ENCODE measurements at regions not wholly inside any gene's neighbourhood (a gene's known extent, or its start where the extent isn't known, plus 50 kb on each side); places are given as distances from the start of the nearest gene placed in this dataset.

DNA sequence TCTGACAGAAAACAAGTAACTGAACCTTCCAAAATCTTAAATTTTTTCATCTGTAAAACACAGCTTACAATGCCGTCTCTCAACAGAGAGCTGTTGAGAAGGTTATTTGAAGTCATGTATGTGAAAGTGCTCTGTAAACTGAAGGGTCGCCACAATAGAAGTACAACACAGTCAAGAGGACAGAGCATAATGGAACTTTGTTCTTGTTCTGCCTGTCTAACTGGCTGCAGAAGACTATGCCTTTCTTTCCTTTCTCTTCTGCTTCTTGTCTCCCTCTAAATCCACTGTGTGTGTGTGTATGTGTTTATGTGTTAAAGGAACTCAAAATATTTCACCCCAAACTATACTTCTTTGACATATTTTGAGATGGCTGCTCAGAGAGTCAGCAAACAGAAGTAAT is 365.8 kb upstream of the RND3 start:
- H3K4me3 ChIP-seq (replicated peaks; ENCODE audit: insufficient read depth, low read length): no peak overlapping the region
- TF ChIP-seq GABPA (IDR thresholded peaks at IDR 0.05; ENCODE audit: low read depth) (no peak), POLR2AphosphoS5 (IDR thresholded peaks at IDR 0.05; ENCODE audit: low read depth) (no peak), SPI1 (IDR thresholded peaks at IDR 0.05; ENCODE audit: borderline replicate concordance, low read depth) (no peak)
- TF ChIP-seq, protein P1, sequence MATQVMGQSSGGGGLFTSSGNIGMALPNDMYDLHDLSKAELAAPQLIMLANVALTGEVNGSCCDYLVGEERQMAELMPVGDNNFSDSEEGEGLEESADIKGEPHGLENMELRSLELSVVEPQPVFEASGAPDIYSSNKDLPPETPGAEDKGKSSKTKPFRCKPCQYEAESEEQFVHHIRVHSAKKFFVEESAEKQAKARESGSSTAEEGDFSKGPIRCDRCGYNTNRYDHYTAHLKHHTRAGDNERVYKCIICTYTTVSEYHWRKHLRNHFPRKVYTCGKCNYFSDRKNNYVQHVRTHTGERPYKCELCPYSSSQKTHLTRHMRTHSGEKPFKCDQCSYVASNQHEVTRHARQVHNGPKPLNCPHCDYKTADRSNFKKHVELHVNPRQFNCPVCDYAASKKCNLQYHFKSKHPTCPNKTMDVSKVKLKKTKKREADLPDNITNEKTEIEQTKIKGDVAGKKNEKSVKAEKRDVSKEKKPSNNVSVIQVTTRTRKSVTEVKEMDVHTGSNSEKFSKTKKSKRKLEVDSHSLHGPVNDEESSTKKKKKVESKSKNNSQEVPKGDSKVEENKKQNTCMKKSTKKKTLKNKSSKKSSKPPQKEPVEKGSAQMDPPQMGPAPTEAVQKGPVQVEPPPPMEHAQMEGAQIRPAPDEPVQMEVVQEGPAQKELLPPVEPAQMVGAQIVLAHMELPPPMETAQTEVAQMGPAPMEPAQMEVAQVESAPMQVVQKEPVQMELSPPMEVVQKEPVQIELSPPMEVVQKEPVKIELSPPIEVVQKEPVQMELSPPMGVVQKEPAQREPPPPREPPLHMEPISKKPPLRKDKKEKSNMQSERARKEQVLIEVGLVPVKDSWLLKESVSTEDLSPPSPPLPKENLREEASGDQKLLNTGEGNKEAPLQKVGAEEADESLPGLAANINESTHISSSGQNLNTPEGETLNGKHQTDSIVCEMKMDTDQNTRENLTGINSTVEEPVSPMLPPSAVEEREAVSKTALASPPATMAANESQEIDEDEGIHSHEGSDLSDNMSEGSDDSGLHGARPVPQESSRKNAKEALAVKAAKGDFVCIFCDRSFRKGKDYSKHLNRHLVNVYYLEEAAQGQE (IDR thresholded peaks at IDR 0.05; ENCODE audit: insufficient replicate concordance, low read depth): no peak
- TF ChIP-seq, protein P2, sequence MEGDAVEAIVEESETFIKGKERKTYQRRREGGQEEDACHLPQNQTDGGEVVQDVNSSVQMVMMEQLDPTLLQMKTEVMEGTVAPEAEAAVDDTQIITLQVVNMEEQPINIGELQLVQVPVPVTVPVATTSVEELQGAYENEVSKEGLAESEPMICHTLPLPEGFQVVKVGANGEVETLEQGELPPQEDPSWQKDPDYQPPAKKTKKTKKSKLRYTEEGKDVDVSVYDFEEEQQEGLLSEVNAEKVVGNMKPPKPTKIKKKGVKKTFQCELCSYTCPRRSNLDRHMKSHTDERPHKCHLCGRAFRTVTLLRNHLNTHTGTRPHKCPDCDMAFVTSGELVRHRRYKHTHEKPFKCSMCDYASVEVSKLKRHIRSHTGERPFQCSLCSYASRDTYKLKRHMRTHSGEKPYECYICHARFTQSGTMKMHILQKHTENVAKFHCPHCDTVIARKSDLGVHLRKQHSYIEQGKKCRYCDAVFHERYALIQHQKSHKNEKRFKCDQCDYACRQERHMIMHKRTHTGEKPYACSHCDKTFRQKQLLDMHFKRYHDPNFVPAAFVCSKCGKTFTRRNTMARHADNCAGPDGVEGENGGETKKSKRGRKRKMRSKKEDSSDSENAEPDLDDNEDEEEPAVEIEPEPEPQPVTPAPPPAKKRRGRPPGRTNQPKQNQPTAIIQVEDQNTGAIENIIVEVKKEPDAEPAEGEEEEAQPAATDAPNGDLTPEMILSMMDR (IDR thresholded peaks at IDR 0.05; ENCODE audit: insufficient read depth, low read length): no peak
- no peak overlapping the region for H3K27ac ChIP-seq (replicated peaks)
- no peak for DNase-seq (ENCODE audit: low read depth in 1 of 2, low spot score in 1 of 2)
- H3K27me3 ChIP-seq (ENCODE audit: insufficient read depth, poor library complexity, severe bottlenecking): peaks cover 10% of the 10 kb centered on the region

DNA sequence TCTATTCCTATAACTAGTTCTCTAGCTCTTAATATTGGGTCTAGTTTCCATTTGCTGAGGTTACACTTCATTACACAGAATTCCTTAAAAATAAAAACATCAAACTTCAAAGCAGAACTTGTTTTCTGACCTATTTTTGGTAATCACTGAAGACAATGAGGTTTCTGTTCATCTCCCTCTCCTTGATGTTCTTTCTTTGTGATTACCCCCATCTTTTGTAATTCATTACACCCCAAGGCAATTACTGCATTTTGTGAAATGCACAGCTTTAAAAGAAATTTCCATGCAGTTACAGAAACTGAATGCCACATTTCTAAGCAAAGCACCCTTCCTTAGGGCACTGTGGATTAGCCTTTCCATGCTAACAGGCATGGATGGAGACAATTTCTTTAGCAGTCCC is 363.2 kb upstream of the RND3 start:
- TF ChIP-seq, protein P1 (IDR thresholded peaks at IDR 0.05; ENCODE audit: insufficient replicate concordance, low read depth): no peak
- TF ChIP-seq, protein P2 (IDR thresholded peaks at IDR 0.05; ENCODE audit: insufficient read depth, low read length): no peak
- TF ChIP-seq GABPA (IDR thresholded peaks at IDR 0.05; ENCODE audit: low read depth) (no peak), POLR2AphosphoS5 (IDR thresholded peaks at IDR 0.05; ENCODE audit: low read depth) (no peak), SPI1 (IDR thresholded peaks at IDR 0.05; ENCODE audit: borderline replicate concordance, low read depth) (no peak)
- no peak for DNase-seq (ENCODE audit: low read depth in 1 of 2, low spot score in 1 of 2)
- H3K27ac ChIP-seq (replicated peaks): no peak overlapping the region
- peaks cover 2% of the 10 kb centered on the region for H3K27me3 ChIP-seq (ENCODE audit: insufficient read depth, poor library complexity, severe bottlenecking)
- H3K4me3 ChIP-seq (replicated peaks; ENCODE audit: insufficient read depth, low read length): no peak overlapping the region

DNA sequence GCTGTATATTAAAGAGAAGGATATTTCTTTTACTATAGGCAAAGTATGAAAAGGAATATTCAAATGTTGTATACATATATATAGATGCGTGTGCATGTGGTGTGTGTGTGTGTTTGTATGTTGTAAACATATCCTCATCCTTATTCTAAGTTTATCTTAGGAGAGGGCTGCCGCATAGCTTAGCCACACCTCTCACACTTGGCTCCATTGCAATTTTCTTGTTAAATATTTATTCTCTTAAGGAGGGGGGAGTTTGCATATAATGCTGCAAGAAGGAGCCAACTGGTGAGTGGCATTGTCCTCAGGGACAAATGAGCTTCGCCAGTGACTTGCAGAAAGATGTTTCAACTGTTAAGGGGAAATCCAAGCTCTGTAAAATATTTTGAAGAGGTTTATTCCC is 360.1 kb upstream of the RND3 start:
- Histone ChIP-seq H3K4me3 (replicated peaks; ENCODE audit: insufficient read depth, low read length) (no peak overlapping the region), H3K27me3 (ENCODE audit: insufficient read depth, poor library complexity, severe bottlenecking) (peaks cover 2% of the 10 kb centered on the region), H3K27ac (replicated peaks) (no peak overlapping the region)
- DNase-seq (ENCODE audit: low read depth in 1 of 2, low spot score in 1 of 2): no peak
- TF ChIP-seq GABPA (IDR thresholded peaks at IDR 0.05; ENCODE audit: low read depth): no peak
- TF ChIP-seq, protein P2 (IDR thresholded peaks at IDR 0.05; ENCODE audit: insufficient read depth, low read length): no peak
- TF ChIP-seq, protein P1 (IDR thresholded peaks at IDR 0.05; ENCODE audit: insufficient replicate concordance, low read depth): no peak
- TF ChIP-seq SPI1 (IDR thresholded peaks at IDR 0.05; ENCODE audit: borderline replicate concordance, low read depth): no peak
- no peak for TF ChIP-seq POLR2AphosphoS5 (IDR thresholded peaks at IDR 0.05; ENCODE audit: low read depth)
